Kidney capillary endothelial cell (primary cell): ENCODE measurements at regions not wholly inside any gene's neighbourhood (a gene's known extent, or its start where the extent isn't known, plus 50 kb on each side); places are given as distances from the start of the nearest gene placed in this dataset.
A peak's percentile ranks its signal among the peaks of the same experiment; 100 is the strongest.

Experiments
- DNase-seq: peaks from one replicate; pipeline ENCODE4 v3.0.0-alpha.2; 2018; ENCODE audit warnings: low spot score

DNA sequence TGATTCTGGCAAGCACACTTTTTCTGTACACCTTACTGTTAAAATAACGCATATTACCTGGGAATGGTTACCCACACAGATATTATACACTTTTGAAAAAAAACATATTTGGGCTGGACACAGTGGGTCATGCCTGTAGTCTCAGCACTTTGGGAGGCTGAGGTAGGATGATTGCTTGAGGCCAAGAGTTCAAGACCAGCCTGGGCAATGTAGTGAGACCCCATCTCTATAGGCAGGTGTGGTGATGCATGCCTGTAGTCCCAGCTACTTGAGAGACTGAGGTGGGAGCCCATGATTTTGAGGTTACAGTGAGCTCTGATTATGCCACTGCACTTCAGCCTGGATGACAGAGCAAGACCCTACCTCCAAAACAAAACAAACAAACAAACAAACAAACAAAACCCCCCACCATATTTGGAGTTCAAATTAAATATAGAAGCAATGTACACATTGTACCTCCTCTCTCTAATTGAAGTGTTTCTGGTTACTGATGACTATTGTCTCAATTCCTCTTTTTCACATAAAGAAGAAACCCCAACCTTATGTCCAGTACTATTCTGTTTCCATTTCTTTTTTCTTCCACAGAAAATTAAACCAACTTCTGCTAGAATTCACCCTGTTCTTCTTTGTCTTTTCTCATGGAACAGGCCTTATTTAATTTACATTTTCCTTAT lies 152.6 kb upstream of the UMPS start:
- no peak for DNase-seq

DNA sequence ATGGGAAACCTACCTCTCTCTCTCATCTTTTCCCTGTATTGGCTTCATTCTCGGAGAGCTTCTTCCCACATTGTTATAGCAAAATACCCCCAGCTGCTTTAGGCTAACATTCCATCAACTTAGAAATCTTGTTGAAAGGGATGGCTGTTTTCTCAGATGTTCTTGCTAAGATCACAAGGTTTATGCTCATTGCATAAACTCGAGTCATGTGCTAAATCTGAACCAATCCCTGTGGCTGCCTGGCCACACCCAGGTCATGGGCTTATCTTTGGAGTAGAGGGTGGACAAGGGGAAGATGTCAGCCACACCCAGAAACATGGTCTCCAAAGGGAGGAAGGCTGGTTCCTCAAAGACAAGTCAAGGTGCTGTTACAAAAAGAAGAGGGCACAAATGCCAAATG lies 150.6 kb upstream of the UMPS start:
- no peak for DNase-seq

DNA sequence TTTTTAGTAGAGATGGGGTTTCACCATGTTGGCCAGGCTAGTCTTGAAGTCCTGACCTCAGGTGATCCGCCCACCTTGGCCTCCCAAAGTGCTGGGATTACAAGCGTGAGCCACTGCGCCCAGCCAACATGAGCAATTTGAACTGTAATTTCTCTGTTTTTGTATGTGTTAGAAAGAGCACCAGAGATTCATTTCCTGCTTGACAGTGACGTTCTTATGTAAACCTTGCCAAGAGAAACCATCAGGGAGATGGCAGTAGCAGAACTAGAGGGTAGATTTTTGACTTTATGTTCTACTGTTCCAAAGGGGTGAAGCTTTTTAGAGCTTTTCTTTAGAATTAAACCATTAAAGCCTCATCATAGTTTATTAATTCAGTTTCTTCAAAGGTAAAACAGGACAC lies 148.1 kb upstream of the UMPS start:
- no peak for DNase-seq

DNA sequence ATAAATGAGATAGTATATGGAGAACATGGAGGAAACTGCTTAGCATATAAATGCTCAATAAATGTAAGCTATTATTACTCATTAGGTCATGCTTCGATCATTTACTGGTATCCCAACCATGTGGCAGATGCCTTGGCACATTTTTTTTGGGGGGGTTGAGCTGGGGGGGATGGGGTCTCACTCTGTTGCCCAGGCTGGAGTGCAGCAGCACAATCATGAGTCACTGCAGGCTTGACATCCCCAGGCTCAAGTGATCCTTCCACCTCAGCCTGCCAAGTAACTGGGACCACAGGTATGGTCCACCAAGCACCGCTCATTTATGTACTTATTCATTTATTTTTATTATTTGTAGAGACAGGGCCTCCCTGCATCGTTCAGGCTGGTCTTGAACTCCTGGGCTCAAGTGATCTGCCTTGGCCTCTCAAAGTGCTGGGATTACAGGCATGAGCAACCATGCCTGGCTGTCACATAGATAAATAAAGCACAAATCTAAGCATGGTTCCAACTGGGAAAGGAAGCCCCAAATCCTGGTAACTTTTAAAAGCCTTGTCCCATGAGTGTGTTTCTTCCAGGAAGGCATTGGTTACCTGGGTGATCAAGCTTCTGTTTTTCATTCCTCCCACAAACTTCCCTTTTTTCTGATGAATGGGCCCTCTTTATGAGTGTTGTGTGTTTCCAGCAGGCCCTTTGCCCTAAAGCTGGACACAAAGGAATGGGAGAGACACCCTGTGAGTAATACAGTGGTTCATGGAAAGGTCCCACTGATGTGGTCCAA lies 147.4 kb upstream of the UMPS start:
- no peak for DNase-seq

DNA sequence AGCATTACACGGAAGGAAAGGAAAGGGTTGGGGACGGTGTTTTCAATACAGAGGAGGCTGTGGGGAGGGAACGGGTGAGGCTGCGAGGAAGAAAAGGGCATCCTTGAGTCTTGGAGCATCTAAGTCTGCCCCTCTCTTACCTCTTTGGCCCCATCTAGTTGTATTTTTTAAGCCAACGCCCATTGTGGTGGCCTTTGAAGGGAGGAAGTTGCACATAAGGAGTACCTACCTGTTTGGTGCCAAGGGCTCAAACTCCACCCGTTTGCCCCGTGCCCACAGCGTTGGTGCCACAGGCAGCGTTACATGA lies 146.1 kb upstream of the UMPS start:
- no peak for DNase-seq

DNA sequence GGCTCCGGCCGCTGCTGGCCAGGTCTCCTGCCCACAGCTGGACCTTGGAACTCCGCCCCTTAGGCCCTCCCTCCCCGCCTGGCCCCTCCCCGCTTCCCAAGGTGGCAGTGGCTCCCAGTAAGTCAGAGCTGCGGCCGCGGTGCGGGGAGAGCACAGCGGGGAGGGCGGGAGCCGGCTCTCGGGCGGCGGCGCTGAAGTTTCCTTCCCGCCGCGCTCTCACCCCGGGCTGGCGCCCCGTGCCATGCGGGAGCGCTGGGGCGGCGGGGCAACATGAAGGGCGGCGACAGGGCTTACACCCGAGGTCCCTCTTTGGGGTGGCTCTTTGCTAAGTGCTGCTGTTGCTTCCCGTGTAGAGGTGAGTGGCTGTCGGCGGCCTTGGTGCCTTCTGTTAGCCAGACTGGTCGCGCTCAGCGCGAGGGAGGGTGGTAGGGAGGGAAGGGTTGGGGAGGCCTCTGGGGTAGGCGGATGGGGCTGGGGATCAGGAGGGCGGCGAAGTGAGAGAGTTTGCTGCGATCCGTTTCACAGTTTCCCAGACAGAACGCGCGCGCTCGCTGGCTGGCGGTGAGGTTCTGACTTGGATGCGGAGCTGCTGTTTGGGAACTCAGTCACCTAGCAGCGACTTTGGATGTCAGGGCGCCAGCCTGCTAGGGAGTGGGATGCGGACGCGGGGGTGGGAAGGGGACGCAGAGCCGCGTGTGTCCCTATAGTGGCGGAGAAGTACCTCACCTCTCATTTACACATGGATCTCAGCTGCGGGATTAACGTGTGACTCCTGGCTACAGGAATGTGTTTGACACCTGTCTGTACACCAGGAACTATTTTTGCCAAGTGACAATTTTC lies 145.5 kb upstream of the UMPS start:
- DNase-seq = peak; percentile 33

DNA sequence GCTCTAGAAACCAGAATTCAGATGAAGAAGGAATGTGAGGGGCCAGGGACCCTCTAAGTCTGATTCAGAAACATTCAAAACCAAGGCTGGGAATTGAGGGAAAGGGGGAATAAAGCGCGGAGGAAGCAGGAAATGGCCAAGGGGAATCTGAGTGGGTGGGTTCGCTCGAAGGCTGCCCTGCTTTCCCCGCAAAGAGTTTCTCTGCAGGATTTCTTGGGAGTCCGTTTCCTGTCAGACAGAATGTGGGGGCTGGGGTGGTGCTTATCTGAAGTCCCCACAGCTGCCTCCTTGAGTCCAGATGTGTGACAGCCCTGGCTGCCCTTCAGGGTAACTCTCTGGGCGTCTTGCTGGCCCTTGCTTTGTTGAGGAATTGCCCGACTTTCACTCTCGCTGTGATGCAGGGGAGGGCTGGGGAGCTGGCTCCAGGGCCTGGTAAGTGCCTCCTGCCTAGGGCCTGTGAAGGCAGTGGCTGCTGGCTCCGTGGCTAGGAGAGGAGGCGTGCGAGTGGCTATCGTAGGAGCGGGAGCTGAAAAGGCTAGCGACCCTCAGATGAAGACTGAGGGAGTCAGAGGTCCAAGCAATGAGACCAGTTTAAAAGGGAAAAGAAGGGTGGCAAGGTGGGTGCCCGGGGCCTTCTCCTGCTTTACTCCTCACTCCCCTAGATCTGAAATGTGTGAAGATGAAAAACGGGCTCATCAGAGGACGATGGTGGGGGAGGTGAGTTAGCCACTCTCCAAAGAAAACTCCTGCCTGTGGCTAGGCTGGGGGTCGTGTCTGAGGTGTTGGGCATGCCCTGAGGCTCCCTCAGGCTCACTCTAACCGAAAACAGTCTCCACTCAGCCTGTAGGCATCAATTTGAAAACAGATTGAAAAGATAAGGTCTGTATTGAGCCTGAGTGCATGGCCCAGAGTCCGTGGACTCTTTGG lies 143.9 kb upstream of the UMPS start:
- no peak for DNase-seq

DNA sequence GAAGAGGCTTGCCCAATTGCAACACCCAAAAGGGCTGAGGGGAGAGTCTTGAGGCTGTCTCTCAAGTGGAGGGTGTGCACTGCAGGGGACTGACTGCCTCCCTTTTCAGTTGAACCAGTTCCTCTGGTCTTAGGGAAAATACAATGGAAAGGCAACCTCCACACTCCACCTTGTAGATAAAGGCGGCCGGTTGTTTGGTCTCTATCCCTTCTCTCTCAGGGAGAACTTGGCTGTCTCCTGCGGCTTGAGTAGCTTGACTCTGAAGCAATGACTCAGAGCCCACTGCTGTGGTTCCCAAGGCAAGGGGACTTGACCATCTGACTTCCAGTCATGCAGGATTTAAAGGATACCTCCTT lies 143.2 kb upstream of the UMPS start:
- DNase-seq = no peak

DNA sequence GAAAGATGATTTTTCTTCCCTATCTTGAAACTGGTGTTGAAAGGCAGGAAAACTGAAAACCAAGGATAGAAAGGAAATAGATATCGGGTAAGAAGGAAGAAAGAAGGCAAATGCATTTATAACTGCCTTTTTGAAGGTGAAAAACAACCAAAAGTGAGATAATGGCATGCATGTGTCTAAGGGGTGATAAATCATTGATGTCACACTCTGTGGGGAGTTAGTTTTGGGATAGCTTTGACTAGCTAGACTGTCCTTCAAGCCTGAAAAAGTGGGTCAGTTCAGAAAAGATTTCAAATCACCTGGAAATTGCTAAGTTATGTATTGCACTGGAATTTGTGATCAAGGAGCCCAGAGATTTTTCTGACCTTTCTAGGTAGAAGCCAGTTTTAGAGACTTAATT lies 142.2 kb upstream of the UMPS start:
- DNase-seq = no peak

DNA sequence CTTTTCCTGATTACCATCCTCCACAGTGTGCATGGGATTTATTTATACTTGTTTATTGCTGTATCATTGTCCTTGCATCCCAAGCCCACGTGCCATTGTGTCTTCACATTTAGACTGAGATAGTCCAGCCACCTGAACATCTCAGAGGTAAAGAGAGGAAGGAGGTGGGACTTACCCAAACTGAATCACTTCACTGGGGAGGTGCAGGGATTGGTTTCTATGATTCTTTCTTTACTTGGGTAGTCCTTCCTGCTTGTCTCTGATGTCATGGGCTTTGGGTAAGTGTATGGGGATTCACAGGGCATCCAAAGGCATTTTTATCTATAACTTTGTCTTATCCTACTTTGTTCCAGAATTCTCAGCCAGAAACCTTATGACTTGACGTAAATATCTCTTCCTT lies 141.5 kb upstream of the UMPS start:
- no peak for DNase-seq

DNA sequence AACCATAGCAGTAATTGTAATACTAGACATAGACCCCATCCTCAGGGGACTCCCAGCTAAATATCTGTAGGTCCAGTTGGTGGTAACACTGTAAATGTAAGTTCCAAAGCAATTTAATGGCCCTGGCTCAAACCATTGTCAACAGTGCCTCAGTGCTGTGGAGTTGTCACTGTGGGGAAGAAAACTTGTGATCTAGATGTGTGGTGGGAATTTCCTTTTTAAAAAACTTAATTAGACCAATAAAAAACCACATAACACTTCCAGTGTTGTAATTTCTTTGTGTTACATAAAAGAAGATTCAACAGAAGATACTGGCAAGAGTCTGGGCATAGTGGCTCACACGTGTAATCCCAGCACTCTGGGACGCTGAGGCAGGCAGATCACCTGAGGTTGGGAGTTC lies 138.6 kb upstream of the UMPS start:
- DNase-seq = no peak

DNA sequence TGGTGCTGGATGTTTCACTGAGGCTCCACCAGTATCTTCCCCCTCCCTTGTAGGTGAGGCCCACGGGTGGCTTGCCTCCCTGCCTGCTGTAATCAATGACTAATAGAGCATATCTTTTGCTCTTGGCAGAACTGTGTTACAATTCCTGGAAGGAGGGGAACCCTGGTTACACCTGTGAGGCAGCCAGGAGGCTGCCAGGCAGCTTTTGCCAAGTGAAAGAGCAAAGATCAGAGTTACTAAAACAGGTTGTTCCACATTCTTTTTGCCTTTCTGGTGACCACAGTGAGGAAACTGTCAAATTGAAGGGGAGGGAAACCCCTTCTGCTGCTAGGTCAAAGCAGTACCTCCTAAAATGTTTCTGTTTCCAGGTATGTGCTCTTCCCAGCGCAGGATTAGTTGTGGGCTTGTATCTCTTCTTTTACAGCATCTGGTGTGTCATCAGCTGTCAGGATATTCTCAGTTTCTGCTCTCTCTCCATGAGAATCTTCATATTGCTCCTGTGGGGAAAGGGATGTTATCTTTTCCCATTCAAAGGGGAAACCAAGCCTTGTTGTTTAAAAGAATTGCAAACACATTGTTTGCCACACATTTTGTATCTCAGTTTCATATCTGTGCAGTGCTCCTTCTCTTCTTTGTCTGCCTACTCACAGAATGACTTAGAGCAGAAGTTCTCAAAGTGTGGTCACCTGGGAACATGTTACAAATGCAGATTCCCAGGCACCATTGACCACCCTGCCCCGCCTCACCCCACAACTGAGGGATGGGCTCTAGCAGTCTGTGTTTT lies 137.4 kb upstream of the UMPS start:
- DNase-seq = no peak

DNA sequence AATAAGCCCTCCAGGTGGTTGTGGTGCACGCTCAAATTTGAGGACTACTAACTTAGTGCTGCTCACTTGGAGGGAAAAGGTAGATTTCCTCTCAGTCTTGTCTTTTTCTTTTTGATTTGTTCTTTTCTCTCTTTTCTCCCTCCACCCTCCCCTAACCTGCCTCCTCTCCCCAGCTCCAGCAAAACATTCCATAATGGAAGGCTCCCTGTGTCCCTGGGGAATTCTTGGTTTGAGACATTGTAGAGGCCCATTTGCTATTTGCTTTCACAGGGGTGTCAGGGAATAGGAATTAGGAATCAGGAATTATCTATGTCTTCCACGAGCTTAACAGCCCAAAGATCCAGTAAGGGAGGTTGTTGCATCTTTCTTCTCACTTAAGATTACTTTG lies 136.8 kb upstream of the UMPS start:
- no peak for DNase-seq

DNA sequence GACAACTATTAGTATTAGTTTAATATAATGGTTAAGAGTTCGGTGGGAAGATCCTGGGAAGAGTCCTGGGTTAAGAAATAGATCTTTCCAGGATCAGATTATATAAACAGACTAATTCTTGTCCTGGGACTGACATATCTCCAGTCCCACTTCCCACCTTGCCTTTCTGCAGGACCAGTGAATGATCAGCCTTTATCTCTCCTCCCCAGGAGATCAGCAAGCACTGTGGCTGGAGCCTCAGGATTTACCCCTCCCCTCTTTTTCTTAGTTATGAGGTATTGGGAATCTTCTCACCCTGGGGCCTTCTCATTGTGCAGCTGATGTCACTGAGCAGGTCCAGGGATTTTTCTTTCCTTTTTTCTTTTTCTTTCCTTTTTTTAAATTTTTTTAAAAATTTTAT lies 135.7 kb upstream of the UMPS start:
- no peak for DNase-seq

DNA sequence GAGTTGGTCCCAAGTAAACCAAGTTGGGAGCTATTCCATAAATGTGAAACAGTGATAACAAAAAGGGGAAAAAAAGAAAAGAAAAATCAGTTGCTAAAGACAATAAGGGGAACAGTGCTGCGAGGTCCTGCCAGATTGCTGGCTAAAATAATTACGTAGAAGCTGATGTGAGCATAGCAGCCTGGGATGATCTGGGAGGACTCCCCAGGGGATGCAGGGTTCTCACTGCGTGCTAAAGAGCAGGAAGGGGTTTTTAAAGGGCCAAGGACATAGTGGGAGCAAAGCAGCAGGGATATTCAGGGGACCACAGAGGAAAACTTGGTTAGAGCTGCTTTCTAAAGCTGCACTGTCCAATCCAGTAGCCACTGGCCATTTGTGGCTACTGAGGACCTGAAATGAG lies 133.0 kb upstream of the UMPS start:
- no peak for DNase-seq

DNA sequence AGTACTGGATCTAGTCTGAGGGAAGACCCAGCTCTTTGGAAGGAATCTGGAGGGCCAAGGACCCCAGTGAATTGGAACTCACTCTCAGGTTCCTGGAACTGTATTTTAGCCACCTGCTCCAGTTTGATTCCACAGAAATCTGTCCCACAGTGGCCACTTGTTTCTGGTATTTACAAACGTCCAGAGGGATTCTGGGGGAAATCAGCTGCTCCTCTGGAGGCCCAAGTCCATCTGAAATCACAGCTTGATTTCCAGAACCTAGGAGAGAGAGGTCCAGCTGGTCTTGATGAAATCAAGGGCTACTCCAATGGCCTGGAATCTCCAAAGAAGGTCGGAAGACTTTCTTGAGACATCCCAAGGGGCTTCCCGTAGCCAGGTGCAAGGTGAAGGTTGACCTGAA lies 132.3 kb upstream of the UMPS start:
- no peak for DNase-seq

DNA sequence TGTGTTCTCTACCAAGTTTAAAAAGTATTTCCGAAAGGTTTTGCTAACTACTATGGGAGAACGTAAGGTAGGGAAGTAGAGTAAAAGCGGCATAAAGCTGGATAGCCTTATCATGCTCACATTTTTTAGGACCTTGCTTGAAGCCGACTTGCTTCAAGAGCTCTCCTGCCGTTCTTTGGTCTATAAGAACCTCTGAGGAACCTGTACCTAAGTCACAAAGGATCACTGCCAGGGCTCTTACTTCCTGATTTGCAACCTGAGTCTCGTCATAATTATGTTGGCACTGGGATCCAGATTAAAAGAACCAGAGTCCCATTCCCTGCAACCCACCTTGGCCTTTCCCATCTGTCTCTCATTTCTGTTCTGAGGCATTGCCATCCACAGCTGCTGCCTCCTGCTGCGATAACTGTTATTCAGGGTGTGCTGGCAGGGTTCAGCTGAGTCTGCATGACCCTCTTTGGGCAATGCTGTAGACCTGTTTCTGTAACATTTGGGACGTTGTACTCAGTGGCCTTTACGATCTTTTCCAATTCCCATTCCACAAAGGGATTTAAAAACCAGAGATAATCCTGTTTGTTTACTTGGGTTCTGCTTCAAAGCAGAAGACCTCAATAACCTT lies 131.0 kb upstream of the UMPS start:
- DNase-seq = no peak

DNA sequence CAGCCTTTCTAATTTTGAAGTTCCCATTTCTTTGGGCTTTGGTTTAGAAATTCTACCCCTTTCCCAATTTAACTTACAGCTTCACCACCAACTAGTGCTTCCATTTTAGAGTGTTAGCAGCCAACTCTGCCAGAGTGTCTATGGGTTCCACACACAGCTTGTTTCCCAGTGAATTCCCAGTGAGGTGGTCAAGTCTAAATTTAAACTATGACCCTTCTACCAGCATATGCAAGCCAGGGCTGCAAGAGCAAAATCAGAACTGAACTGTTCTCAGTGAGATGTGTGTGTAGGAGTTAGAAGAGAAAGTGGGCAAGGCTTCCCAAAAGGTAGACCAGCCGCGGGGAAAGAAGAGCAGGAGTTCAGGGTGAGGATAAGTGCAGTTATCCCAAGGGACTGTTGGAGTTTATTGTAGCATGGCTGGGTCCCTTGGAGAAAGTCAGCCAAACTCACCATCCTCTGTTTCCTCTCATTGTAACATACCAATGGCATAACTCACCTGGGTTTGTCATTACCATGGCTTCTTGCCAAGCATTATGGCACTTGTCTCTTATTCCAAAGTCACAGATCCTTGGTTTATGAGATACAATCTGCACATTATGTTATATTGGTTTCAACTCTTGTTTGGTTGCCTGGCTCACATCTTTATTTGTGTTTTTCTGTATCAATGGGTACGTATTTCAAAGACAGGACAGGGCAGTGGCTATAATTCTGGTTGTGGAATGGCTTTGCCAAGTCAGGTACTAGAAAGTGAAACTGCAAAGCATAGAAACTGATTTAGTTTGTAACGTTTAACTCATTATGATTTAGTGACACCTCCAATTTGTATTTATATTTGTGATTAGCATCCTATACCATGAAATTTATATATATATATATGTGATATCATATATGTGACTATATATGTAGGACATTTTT lies 130.2 kb upstream of the UMPS start:
- DNase-seq = peak; percentile 89

DNA sequence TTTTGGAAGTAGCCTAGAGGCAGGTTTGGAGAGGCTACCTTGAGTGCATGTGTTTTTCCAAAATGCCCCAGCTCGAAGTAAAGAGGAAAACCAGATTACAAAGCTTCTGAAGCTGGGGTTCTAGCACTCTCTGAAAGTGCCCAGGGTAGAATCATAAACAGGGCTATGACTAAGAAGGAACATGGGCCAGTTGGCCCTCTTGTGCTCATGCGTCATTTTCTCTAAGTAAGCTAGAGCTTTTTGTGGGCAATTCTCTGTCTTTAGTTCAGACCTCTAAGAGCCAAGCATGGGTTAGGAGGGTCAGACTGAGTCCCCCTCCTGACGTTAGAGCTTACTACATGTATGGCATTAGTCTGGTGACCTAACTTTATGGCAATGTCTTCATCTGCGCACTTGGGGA lies 129.5 kb upstream of the UMPS start:
- DNase-seq = no peak

DNA sequence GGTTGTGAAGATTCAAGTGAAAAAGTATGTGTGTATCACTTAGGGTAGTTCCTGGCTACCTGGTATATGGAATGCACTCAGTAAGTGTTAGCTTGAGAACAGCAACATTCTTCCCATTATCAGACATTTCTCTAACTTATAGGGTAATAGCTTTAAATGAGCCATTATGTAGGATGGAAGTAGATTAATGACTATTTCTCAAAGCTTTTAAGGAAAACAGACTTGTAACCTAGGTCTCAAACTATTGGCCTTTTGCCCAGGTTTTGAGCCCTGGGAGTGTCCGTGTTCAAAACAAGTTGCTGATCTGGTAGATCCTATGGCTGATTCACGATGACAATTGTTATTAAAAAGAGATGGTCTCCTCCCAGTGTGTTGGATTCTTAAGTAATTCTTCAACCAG lies 129.1 kb upstream of the UMPS start:
- DNase-seq = peak; percentile 12
